Nephron (organoid): ENCODE measurements at regions not wholly inside any gene's neighbourhood (a gene's known extent, or its start where the extent isn't known, plus 50 kb on each side); places are given as distances from the start of the nearest gene placed in this dataset.

ENCODE experiments used
- H3K27ac Mint-ChIP-seq, 3 experiments: 2 replicates each; pipeline ENCODE4 v1.8.0; 2020; ENCODE audit warnings: mixed read lengths in 3 of 3, mild to moderate bottlenecking in 2 of 3, moderate library complexity in 1 of 3
- H3K27me3 Mint-ChIP-seq: 2 replicates; pipeline ENCODE4 v1.8.0; 2021; ENCODE audit warnings: low read depth, mild to moderate bottlenecking, moderate library complexity, mixed read lengths
- H3K36me3 Mint-ChIP-seq: 2 replicates; pipeline ENCODE4 v1.8.0; 2020; ENCODE audit warnings: low read depth, mixed read lengths
- H3K4me1 Mint-ChIP-seq: 2 replicates; pipeline ENCODE4 v1.8.0; 2020; ENCODE audit warnings: mixed read lengths
- H3K4me3 Mint-ChIP-seq, 3 experiments: 2 replicates each; pipeline ENCODE4 v1.8.0; 2020; ENCODE audit warnings: mild to moderate bottlenecking in 3 of 3, mixed read lengths in 3 of 3, moderate library complexity in 2 of 3
- H3K9me3 Mint-ChIP-seq: 2 replicates; pipeline ENCODE4 v1.8.0; 2020; ENCODE audit warnings: mixed read lengths
- TF ChIP-seq, protein P1 (sequence below), 3 experiments: fragments of 200-600 bp; sonication (generic); IDR thresholded peaks; one replicate each; pipeline ENCODE4 v1.5.0; 2021; ENCODE audit warnings: antibody characterized with exemption in 3 of 3; ENCODE audit not compliant: unreplicated experiment in 3 of 3

DNA sequence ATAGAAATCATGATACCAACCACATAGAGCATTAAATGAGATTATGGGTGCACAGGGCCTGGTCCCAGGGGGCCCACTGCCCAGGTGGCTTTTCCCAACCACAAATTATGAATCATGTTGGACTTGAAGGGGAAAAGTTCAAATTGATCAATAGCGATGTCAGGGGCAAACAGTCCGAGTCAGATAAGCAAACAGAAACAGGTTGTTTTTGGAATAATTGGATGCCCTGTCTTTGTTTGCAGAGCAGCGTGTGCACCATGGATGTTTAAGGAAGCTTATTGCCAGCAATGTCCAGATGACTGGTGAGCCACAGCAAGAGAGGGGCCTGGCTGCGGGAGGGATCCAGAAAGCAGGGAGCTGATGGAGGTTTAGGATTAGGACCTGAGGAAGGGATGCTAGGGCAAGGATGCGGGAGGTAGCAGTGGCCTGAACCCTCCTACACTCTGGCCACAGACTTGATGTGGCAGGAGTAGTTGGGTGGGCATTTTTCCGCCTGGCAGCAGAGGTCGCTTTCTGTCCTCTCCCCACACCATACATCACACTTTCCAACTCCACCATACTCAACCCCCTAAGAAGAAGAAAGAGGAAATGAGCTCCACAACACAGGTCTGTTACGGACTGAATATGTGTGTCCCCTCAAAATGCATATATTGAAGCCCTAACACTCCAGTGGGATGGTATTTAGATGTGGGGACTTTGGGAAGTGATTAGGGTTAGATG, 266.4 kb upstream of the RPL38 start:
- H3K9me3 Mint-ChIP-seq = no peaks in the 10 kb centered on the region
- TF ChIP-seq, protein P1, sequence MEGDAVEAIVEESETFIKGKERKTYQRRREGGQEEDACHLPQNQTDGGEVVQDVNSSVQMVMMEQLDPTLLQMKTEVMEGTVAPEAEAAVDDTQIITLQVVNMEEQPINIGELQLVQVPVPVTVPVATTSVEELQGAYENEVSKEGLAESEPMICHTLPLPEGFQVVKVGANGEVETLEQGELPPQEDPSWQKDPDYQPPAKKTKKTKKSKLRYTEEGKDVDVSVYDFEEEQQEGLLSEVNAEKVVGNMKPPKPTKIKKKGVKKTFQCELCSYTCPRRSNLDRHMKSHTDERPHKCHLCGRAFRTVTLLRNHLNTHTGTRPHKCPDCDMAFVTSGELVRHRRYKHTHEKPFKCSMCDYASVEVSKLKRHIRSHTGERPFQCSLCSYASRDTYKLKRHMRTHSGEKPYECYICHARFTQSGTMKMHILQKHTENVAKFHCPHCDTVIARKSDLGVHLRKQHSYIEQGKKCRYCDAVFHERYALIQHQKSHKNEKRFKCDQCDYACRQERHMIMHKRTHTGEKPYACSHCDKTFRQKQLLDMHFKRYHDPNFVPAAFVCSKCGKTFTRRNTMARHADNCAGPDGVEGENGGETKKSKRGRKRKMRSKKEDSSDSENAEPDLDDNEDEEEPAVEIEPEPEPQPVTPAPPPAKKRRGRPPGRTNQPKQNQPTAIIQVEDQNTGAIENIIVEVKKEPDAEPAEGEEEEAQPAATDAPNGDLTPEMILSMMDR (IDR thresholded peaks at IDR 0.05; ENCODE audit: unreplicated experiment in 3 of 3) = no peak
- peaks cover 5% of the 10 kb centered on the region for H3K4me1 Mint-ChIP-seq
- H3K27ac Mint-ChIP-seq = no peak overlapping the region
- H3K4me3 Mint-ChIP-seq = no peak overlapping the region
- peaks cover 42% of the 10 kb centered on the region for H3K27me3 Mint-ChIP-seq
- H3K36me3 Mint-ChIP-seq = no peaks in the 10 kb centered on the region

GRCh38 chr17:73938706-73939105, 264.8 kb upstream of the RPL38 start:
- Mint-ChIP-seq H3K4me1 (peaks cover 5% of the 10 kb centered on the region), H3K36me3 (no peaks in the 10 kb centered on the region), H3K27me3 (peaks cover 32% of the 10 kb centered on the region), H3K9me3 (no peaks in the 10 kb centered on the region), H3K4me3 (no peak overlapping the region), H3K27ac (no peak overlapping the region)
- TF ChIP-seq, protein P1 (IDR thresholded peaks at IDR 0.05; ENCODE audit: unreplicated experiment in 3 of 3) = no peak

DNA sequence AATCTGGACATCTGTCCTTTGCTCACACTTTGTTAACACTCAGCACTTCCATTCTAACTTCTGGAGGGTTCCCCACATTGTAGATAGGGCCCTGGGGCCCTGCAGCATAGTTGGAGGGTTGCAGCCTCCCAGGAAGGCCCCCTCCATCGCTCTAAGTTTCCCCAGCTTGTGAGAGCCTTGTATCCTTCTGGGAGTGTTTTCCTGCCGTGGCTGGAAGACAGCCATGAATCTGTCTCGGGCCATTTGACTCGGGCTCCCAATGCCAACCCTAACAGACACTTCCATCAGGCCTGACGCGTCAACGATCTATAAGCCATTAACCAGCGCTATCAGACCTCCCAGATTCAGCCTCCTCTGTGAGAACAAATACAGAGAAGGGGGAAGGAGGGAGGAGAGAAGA, 263.7 kb upstream of the RPL38 start:
- Mint-ChIP-seq H3K36me3 (no peaks in the 10 kb centered on the region), H3K27ac (no peak overlapping the region), H3K4me1 (peaks cover 5% of the 10 kb centered on the region), H3K27me3 (peaks cover 28% of the 10 kb centered on the region), H3K9me3 (no peaks in the 10 kb centered on the region), H3K4me3 (no peak overlapping the region)
- TF ChIP-seq, protein P1 (IDR thresholded peaks at IDR 0.05; ENCODE audit: unreplicated experiment in 3 of 3) = no peak

GRCh38 chr17:73940511-73940910, 263.0 kb upstream of the RPL38 start:
- no peak overlapping the region for H3K4me3 Mint-ChIP-seq
- H3K36me3 Mint-ChIP-seq = no peaks in the 10 kb centered on the region
- no peak overlapping the region for H3K27ac Mint-ChIP-seq
- peaks cover 32% of the 10 kb centered on the region for H3K27me3 Mint-ChIP-seq
- peaks cover 5% of the 10 kb centered on the region for H3K4me1 Mint-ChIP-seq
- TF ChIP-seq, protein P1 (IDR thresholded peaks at IDR 0.05; ENCODE audit: unreplicated experiment in 3 of 3) = no peak
- H3K9me3 Mint-ChIP-seq = no peaks in the 10 kb centered on the region

DNA sequence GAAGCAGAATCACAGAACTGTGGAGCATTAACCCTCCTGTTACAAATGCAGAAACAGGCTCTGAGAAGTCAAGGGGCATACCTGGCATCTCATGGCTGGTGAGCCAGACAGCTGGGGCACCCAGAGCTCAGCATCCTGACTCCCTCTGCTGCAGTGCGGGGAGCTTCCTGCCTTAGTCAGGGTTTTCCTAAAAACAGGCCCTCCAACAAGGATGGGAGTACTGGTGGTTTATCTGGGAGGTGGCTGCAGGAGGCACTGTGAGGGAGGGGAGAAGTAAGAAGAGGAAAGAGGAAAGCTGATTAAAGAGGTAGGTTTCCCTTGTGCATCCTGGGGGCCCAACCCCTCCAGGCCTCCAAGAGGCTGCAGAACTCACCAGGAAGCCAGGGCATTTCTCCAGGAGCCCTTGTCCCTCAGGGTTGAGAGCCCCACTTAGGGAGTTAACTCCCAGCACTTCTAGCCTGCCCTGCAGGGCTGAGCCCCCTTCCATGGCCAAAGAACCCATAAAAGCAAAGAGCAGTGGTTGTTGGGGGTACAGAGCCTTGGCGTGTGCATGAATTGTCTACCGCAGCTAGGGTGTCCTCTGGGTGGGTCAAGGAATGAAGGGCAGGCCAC, 261.5 kb upstream of the RPL38 start:
- H3K4me1 Mint-ChIP-seq = peaks cover 5% of the 10 kb centered on the region
- no peak overlapping the region for H3K27ac Mint-ChIP-seq
- H3K4me3 Mint-ChIP-seq = no peak overlapping the region
- TF ChIP-seq, protein P1 (IDR thresholded peaks at IDR 0.05; ENCODE audit: unreplicated experiment in 3 of 3) = no peak
- peaks cover 36% of the 10 kb centered on the region for H3K27me3 Mint-ChIP-seq
- H3K36me3 Mint-ChIP-seq = no peaks in the 10 kb centered on the region
- H3K9me3 Mint-ChIP-seq = no peaks in the 10 kb centered on the region
